Stomach (tissue), 8 donors: ENCODE measurements at regions not wholly inside any gene's neighbourhood (a gene's known extent, or its start where the extent isn't known, plus 50 kb on each side); places are given as distances from the start of the nearest gene placed in this dataset.

Experiments used
- DNase-seq, 2 donors: peaks; one replicate each; pipeline versions ENCODE4 v3.0.0 to v3.0.0-alpha.2; 2013 to 2019
- H3K27ac ChIP-seq, 5 donors: fragments of 200-600 bp in 4 of 5; sonication (generic) in 4 of 5; one replicate each; pipeline ENCODE4 v1.5.1; 2013 to 2019; ENCODE audit warnings: mild to moderate bottlenecking in 1 of 5, moderate library complexity in 1 of 5
- H3K27me3 ChIP-seq, 3 donors: fragments of 200-600 bp; sonication (generic); one replicate each; pipeline ENCODE4 v1.5.1; 2017 to 2019; ENCODE audit warnings: mixed run types in 1 of 3
- H3K36me3 ChIP-seq, 4 donors: fragments of 200-600 bp; sonication (generic); 1 replicate in 3 of 4; 2 replicates in 1 of 4; pipeline ENCODE4 v1.5.1; 2016 to 2019
- H3K4me1 ChIP-seq, 4 donors: fragments of 200-600 bp; sonication (generic); one replicate each; pipeline ENCODE4 v1.5.1; 2016 to 2019
- H3K4me3 ChIP-seq, 4 donors: fragments of 200-600 bp; sonication (generic) in 3 of 4; one replicate each; pipeline ENCODE4 v1.5.1; 2016 to 2019; ENCODE audit warnings: mild to moderate bottlenecking in 1 of 4
- H3K9me3 ChIP-seq, 4 donors: fragments of 200-600 bp; sonication (generic); one replicate each; pipeline ENCODE4 v1.5.1; 2016 to 2019
- CTCF ChIP-seq, 7 experiments: fragments of 450-650 bp in 4 of 7; fragments of 200-600 bp in 3 of 7; sonication (generic) in 3 of 7; IDR thresholded peaks; one replicate each; pipeline ENCODE4 v1.5.1; 2016 to 2019; ENCODE audit warnings: antibody characterized with exemption in 7 of 7, control low read depth in 2 of 7, mild to moderate bottlenecking in 1 of 7
- EP300 ChIP-seq: sonication (generic); formaldehyde crosslinking; IDR thresholded peaks from one replicate; pipeline ENCODE4 v1.6.1; 2017; ENCODE audit warnings: antibody characterized with exemption
- POLR2A ChIP-seq, 4 donors: fragments of 450-650 bp; IDR thresholded peaks; one replicate each; pipeline ENCODE4 v1.6.1; 2016; ENCODE audit warnings: antibody characterized with exemption in 4 of 4, control low read depth in 2 of 4, mild to moderate bottlenecking in 1 of 4, moderate library complexity in 1 of 4
- POLR2AphosphoS5 ChIP-seq, 3 donors: sonication (generic); formaldehyde crosslinking; IDR thresholded peaks; one replicate each; pipeline ENCODE4 v1.6.1; 2016; ENCODE audit warnings: antibody characterized with exemption in 3 of 3
- WGBS, 5 donors: extraction: QIAGEN DNeasy Blood & Tissue Kit in 3 of 5; methylation state at CpG; one replicate each; pipeline versions ENCODE4 v1.1.5 to v1.1.7; 2013 to 2018; 5-methylcytosine and 5-hydroxymethylcytosine counted together
- intact Hi-C: fragments of 100-400 bp; cut with DNase I; formaldehyde crosslinking; loops from one replicate; pipeline ENCODE4 v1.15.1; 2023; ENCODE audit warnings: low total_unique reads
- donor health status: healthy with polysubstance abuse.
- donor health status: Bipolar disorder and iron deficiency.
- donor health status: healthy.

DNA sequence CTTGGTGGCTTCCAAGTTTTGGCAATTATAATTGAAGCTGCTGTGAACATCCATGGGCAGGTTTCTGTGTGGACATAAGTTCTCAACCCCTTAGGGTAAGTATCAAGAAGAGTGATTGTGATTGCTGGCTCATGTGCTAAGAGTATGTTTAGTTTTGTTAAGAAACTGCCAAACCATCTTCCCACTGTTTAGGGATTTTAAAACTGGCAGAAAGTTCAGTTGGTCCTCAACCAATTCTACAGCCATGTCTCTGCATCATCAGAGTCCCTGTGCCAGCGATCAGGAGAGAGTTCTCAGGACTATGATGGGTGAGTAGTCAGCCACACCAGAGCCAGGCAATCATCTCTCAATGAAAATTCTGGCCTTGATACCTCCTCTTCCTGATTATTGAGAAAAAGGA, 193.8 kb downstream of the ZC3H11B start:
- H3K4me1 ChIP-seq: no peaks in the 10 kb centered on the region
- peak in 1 of 2 donors; percentile 69 for DNase-seq
- H3K36me3 ChIP-seq: no peaks in the 10 kb centered on the region
- no peak overlapping the region for H3K4me3 ChIP-seq
- intact Hi-C loops: no loop called here
- TF ChIP-seq CTCF (IDR thresholded peaks at IDR 0.05) (no peak), EP300 (no peak), POLR2AphosphoS5 (IDR thresholded peaks at IDR 0.05) (no peak), POLR2A (IDR thresholded peaks at IDR 0.05) (no peak)
- H3K27ac ChIP-seq: no peak overlapping the region
- no peaks in the 10 kb centered on the region for H3K27me3 ChIP-seq
- WGBS, 5 donors: 57 to 92% (median 83%) methylated on average over 1 of the region's 1 CpG
- no peaks in the 10 kb centered on the region for H3K9me3 ChIP-seq

- Histone ChIP-seq H3K27ac (no peak overlapping the region), H3K4me3 (no peak overlapping the region), H3K27me3 (no peaks in the 10 kb centered on the region), H3K4me1 (no peaks in the 10 kb centered on the region), H3K9me3 (no peaks in the 10 kb centered on the region), H3K36me3 (no peaks in the 10 kb centered on the region)
- no peak for TF ChIP-seq POLR2A (IDR thresholded peaks at IDR 0.05)
- TF ChIP-seq EP300: no peak
- no peak for TF ChIP-seq CTCF (IDR thresholded peaks at IDR 0.05)
- TF ChIP-seq POLR2AphosphoS5 (IDR thresholded peaks at IDR 0.05): no peak
- no peak for DNase-seq
- 75 to 100% (median 89%) methylated on average over 3 of the region's 3 CpGs for WGBS, 5 donors
- intact Hi-C loops: no loop called here
Observed at GRCh38 chr1:219417610-219418009, 195.3 kb downstream of the ZC3H11B start.

- Histone ChIP-seq H3K27me3 (no peaks in the 10 kb centered on the region), H3K9me3 (no peaks in the 10 kb centered on the region), H3K27ac (no peak overlapping the region), H3K4me1 (no peaks in the 10 kb centered on the region), H3K36me3 (no peaks in the 10 kb centered on the region), H3K4me3 (no peak overlapping the region)
- TF ChIP-seq POLR2AphosphoS5 (IDR thresholded peaks at IDR 0.05): no peak
- no peak for TF ChIP-seq POLR2A (IDR thresholded peaks at IDR 0.05)
- TF ChIP-seq EP300: no peak
- peak in 4 of 7 experiments; percentile 34 to 54 (median 48) for TF ChIP-seq CTCF (IDR thresholded peaks at IDR 0.05)
- 13 to 24% (median 19%) methylated on average over 1 of the region's 1 CpG for WGBS, 5 donors
- DNase-seq: peak; percentile 64 to 72
- intact Hi-C loops: no loop called here
Observed at GRCh38 chr1:219416598-219417238, 196.2 kb downstream of the ZC3H11B start.

DNA sequence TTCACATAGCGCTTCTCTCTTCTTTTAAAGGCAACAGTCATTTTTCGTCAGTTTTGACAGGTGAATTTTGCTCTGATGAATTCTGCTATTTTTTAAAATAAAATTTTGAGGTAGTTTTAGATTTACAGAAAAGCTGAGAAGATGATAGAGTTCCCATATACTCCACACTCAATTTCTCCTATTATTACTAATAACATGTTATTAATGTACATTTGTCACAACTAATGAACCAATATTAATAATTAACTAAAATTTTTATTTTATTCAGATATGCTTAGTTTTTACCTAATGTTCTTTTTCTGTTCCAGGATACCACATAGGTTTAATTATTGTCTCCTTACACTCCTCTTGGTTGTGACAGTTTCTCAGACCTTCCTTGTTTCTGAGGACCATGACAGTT, 197.0 kb downstream of the ZC3H11B start:
- no peaks in the 10 kb centered on the region for H3K36me3 ChIP-seq
- intact Hi-C loops: no loop called here
- WGBS, 5 donors: 87 to 97% (median 95%) methylated on average over 2 of the region's 2 CpGs

More for the DNA sequence above, 197.0 kb downstream of the ZC3H11B start:
- Histone ChIP-seq H3K4me3 (no peak overlapping the region), H3K9me3 (no peaks in the 10 kb centered on the region), H3K4me1 (no peaks in the 10 kb centered on the region), H3K27me3 (no peaks in the 10 kb centered on the region), H3K27ac (no peak overlapping the region)
- DNase-seq: no peak
- TF ChIP-seq POLR2AphosphoS5 (IDR thresholded peaks at IDR 0.05) (no peak), POLR2A (IDR thresholded peaks at IDR 0.05) (no peak), CTCF (IDR thresholded peaks at IDR 0.05) (no peak), EP300 (no peak)
